Middle frontal gyrus (tissue), 1 donor: ENCODE measurements at regions not wholly inside any gene's neighbourhood (a gene's known extent, or its start where the extent isn't known, plus 50 kb on each side); places are given as distances from the start of the nearest gene placed in this dataset.

Experiments used
- DNase-seq: peaks from one replicate; pipeline ENCODE4 v3.0.0-alpha.2; 2015; ENCODE audit warnings: low spot score; ENCODE audit errors: extremely low spot score

- DNase-seq: no peak
These were observed 260.1 kb upstream of the SMIM21 start for GRCh38 chr18:75687626-75688025.

GRCh38 chr18:75683426-75683825 is 255.9 kb upstream of the SMIM21 start:
- no peak for DNase-seq

DNA sequence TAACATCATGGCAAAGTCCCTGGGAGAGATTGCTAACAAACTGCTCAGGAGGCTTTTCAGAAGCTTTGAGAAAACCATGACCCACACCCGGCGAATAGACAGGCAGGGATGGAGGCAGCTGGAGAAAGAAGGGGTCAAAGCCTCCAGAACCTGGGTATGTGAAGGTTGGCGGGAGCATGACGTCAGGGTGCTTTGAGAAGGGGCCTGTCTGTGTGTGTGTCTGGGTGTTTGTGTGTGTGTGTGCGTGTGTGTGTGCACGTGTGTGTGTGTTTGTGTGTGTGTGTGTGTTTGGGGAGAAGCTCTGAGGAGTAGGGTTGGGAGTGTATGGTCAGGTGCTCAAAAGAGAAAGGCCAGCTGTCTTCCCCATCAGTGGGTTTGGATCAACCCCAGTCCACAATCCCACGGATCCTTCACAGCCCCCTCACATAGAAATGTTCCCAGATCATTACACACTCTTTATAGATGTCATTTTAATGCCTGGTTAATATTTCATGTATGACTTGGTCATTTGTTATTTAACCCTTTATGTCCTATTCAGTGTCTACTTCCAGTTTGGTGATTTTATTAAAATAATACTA is 254.1 kb upstream of the SMIM21 start:
- no peak for DNase-seq

GRCh38 chr18:75679331-75679730 is 251.8 kb upstream of the SMIM21 start:
- DNase-seq: no peak

- DNase-seq: no peak
These were observed 251.1 kb upstream of the SMIM21 start for GRCh38 chr18:75678627-75679026.

- no peak for DNase-seq
These were observed 250.4 kb upstream of the SMIM21 start for GRCh38 chr18:75677696-75678455.

- DNase-seq: no peak
These were observed 233.4 kb upstream of the SMIM21 start for GRCh38 chr18:75660932-75661331.

DNA sequence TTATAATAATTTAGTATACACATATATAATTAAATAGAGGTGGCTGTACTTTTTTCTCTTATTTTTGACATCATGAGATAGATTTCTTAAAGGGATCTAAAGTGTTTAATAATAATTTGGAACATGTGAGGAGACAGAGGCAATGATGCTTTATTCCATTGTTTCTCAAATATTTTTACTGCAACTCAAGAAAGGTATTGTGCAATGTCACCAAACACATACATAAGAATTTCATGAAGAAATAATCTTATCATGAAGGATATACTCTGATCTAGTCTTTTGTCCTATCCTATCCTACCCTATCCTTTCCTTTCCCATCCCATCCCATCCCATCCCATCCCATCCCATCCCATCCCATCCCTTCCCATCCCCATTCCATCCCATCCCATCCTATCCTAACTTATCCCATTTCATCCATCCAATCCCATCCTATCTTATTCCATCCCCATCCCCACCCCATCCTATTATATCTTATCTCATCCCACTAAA is 232.1 kb upstream of the SMIM21 start:
- DNase-seq: no peak

DNA sequence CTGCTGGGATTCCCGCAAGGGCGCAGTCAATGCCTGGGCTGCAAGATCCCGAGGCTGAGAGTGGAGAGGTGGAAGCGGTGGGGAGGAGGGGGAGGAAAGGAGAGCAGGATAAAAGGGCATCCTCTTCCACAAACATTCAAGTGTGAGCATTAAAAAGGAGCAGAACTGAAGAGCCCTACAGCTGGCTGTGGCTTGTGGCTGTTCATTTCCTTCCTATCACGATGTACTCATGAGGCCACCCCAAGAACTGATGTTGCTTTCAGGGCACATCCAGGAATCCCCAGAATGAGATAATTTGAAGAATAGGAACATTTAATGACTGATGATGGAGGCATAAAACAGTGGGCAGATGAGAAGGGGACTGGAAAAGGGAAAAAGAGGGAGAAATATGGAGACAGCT is 230.8 kb upstream of the SMIM21 start:
- no peak for DNase-seq

DNA sequence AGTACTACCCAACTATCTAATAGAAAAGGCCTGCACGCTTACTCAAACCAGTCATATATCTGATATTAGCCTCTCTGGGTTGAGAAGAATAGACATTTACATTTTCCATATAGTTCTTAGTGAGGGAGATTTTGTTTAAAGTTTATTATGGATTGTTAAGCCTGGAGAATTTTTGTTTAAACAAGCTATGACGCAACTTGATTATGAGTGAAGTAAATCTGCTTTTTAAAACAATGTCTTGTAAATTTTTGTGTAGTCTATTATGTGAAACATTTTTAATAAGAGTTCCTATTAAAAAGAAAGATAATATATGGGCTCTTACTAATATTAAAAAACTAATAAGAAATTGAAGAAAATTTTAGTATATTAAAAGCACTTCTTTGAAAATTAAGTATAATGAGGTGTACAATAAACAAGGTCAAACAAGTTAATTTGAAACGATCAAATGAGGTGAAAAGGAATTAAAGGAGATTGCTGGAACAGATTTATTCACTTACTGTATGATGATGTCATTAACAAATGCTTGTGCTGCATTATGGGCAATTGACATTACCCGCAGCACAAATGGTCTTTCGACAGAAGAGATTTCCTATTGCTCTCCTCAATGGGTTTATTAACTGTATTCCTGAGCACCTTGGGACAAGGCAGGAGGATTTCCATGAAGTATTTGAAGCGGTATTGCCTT is 229.2 kb upstream of the SMIM21 start:
- DNase-seq: no peak

DNA sequence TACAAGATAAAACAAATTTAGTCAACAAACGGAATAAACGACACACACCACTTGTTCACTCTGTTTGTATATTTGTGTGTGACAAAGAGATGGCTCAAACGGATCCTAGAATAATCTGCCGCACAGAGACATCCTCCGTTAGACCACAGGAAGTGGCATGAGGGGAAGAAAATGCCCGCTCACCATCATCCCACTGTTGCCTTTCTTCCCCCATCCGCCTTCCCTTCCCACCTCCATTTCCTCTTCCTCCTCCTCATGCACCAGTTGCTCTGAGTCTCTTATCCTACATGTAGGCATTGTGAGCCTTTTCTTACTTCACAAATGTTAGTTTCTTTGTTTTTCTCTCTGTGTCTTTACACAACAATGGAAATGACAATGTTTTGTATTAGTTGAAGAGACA is 228.5 kb upstream of the SMIM21 start:
- DNase-seq: no peak

DNA sequence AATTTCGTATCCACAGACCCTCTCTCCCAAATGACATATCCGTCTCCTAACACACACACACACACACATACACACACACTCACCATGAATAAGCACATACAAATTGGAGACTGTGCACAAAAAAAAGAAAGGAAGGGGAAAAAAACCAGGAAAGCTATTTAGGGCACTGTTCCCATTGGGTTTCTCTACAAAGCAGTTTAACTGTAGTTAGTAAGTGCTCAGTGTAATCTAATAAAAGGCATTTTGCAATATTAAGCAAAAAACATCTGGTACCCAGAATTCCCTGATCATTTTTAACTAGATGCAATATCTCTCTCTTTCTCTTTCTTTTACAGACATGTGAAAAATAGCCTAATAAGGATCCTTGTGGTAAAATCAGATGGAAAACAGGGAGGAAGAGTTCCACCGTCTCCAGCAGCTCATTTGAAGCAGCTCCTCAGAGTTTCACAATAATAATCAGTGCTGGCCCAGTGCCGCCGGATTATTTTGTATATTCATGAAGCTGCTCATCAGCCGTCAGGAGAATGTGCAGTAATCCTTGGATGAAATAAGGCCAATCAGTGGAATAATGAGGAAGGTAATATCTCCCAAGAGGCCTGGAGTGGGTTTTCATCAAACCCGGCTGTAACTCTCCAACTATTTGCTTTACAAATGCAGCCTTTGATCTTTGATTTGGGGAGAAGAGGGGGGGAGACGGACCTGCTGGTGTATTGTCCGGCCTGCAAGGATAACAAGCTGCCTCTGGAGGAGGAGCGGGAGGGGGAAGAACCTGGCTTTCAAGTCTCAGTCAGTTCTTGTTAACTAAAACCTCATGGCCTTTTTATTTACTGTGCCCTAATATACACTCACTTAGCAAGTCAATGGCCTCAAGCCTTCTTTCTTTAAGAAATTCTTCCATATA is 227.6 kb upstream of the SMIM21 start:
- no peak for DNase-seq

DNA sequence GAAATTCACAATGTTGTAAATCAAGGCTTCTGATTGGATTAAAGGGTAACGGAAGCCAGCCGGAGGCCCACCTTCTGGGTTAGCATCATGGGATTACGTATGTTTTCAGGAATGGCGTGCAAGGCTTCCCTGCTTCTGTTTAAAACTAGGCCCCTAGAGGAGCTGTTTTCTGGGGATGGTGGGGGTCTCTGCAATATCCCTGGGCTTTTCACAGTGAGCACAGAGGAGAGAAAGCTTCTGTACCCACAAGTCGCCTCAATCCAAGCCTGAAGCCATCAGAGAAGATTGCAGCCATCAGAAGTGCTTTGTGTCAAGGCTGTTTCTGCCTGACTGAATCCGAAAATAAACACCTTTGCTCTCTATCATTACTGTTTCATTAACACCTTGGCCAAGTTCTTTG is 226.9 kb upstream of the SMIM21 start:
- no peak for DNase-seq

GRCh38 chr18:75652528-75652927 is 225.0 kb upstream of the SMIM21 start:
- no peak for DNase-seq

GRCh38 chr18:75644871-75645270 is 217.4 kb upstream of the SMIM21 start:
- no peak for DNase-seq

DNA sequence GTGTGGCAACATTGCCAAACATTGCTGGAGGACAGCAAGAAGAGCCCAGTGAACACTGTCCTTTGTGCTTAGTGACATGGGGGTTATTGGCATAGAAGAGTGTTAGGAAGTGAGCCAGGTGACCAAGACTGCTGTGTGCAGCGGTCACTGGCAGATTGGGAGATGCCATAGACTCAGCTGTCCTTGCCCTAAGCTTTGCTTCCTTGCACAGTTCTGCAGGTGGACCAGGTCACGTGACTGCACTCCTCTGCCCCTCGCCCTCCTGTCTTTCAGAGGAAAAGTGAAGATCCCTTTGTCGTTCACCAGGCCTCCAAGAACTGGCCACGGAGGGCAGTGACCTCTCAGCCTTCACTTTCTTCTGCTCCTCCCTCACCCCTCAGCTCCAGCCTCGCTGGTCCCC is 215.6 kb upstream of the SMIM21 start:
- no peak for DNase-seq

DNA sequence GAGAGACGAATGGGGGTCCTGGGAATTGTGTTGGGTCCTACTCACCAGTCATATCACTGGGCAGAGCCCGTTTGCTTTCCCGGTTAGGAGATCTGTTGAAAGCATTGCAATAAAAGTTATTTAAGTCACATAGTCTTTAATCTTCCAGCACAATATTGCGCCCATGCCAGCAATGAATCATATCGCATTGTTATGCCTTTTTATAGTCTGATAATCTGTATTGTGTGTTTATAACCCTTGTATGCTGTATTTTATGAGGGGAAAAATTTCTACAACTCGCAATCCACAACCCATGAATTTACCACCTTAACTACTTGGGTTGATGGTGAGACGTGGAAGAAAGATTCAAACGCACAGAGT is 211.9 kb upstream of the SMIM21 start:
- no peak for DNase-seq

DNA sequence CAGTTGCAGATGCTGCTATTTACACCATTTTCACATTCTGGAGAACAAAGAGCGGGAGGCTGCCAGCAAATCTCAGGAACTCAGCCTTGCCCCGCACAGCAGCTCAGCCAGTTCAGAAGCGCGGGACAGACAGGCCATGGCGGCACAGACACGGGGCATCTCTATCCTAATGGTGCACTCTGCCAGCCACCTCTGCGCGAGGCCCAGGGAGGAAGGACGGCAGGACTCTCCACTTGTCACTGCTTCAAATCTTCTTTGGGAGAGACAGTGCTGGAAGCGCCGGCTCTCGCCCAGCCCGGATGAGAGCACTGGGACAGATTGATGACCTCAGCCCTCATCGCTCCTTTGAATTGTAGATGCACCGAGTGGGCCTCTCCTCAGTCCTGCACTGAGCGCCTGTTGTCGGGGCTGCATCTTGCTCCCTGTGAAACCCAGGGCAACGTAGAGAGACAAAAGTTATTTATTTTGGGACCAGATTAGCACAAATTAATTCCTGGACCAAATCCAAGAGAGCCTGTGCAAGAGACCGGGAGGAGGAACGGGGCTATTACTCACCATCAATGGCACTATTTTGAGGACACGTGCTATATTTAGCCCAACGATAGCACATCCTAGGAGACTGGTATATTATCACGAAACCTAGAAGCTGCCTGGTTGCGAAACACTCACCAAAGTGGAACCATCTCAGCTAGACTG is 211.4 kb upstream of the SMIM21 start:
- DNase-seq: peak; percentile 14

DNA sequence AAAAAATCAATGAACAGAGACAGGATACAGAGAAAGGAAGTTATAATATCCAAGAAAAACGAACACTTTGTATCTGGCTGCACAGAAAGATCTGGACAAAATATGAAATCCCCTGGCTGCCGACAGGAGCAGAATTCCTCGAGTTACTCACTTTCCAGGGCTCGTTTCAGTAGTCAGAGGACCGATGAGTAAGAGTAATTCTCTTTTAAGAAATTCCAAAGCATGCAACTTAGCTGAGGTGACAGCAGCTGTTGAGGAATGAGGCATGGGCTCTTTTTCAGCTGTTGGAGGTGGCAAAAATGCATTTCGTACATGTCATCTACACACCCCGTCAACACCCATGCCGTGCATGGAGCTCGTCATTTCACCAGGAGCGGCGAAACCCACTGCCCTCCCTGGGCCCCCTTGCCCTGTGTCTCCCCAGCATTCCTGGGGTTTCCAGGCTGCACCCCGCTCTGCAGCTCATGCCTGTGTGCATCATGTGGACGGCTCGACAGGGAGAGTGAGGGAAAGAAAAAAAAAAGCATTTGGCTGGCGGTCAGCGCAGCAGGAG is 210.8 kb upstream of the SMIM21 start:
- DNase-seq: no peak

DNA sequence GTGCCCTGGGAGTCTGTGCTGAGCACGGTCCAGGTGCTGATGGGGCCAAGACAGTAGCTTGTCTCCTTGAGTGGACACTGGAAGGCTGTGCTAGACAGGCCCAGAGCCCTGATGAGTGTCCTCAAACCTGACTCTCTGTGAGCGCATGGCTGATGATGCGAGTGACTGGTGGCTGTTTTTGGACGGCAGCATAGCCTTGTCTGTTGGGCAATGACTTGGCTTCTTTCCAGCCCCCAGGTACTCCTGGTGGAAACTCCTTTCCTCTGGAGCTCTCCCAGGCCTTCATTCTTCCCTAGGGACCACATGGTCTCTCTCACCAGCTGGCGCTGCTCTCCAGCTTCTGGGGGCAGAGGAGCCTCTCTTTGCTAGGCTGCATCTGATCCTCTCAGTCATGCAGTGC is 207.6 kb upstream of the SMIM21 start:
- no peak for DNase-seq

GRCh38 chr18:75625966-75626365 is 198.5 kb upstream of the SMIM21 start:
- DNase-seq: no peak
